ENCODE measurements at regions not wholly inside any gene's neighbourhood (a gene's known extent, or its start where the extent isn't known, plus 50 kb on each side); places are given as distances from the start of the nearest gene placed in this dataset.

DNA sequence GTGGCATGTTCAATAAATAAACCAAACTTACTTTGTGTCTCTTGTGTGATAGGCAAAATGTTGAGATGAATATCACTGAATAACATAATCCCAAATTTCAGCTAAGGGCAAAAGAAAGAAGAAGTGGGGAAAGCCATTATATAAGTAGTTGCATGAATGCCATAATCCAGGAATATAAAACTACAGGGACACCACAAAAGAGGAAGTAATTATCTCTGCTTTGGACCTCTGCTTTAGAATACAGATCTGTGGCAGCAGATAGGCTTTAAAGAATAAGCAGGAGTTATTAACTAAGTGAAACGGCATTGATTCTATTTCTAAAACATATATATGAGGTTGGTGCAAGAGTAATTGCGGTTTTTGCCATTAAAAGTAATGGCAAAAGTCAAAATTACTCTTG lies 288.5 kb upstream of the SNX7 start:
- DNase-seq (ENCODE audit: extremely low read depth, low read depth): no peak
- TF ChIP-seq, protein P1, sequence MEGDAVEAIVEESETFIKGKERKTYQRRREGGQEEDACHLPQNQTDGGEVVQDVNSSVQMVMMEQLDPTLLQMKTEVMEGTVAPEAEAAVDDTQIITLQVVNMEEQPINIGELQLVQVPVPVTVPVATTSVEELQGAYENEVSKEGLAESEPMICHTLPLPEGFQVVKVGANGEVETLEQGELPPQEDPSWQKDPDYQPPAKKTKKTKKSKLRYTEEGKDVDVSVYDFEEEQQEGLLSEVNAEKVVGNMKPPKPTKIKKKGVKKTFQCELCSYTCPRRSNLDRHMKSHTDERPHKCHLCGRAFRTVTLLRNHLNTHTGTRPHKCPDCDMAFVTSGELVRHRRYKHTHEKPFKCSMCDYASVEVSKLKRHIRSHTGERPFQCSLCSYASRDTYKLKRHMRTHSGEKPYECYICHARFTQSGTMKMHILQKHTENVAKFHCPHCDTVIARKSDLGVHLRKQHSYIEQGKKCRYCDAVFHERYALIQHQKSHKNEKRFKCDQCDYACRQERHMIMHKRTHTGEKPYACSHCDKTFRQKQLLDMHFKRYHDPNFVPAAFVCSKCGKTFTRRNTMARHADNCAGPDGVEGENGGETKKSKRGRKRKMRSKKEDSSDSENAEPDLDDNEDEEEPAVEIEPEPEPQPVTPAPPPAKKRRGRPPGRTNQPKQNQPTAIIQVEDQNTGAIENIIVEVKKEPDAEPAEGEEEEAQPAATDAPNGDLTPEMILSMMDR (IDR thresholded peaks at IDR 0.05; ENCODE audit: low read depth, low read length): no peak

DNA sequence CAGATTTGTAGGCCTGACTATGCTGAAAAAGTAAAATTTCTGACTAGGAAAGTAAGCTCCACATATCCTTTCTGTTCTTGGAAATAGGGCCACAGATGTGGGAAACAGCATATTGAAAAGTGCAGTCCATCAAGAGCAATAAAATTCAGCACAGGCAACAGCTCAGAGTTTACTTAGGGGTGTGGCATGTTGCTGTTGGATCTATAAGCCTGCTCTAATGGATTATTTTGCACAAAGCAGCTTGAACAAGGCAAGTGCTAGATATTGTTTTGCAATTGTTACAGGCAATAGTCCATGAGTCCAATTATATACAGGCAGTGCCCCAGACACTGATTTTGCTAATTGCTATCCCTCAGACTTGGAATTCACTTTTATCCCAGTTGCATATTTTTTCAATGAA lies 289.8 kb upstream of the SNX7 start:
- TF ChIP-seq, protein P1 (IDR thresholded peaks at IDR 0.05; ENCODE audit: low read depth, low read length): no peak
- DNase-seq (ENCODE audit: extremely low read depth, low read depth): no peak

DNA sequence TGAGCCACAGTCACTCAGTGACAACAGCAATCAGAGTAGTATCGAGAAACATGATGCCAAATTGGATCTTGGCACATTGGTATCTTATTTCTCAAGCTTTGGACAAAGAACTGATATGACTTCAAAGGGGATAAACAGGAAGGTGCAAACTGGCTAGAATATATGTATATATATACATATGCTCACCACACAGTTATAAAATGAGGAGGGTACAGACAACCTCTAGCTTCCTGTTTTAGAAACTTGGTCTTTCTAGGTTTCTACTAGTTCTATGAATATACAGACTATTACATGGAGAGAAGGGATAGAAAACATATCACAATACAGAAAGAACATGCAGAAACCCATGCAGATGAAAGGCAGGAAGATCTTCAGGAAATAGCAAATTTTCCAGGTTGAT lies 292.1 kb upstream of the SNX7 start:
- TF ChIP-seq, protein P1 (IDR thresholded peaks at IDR 0.05; ENCODE audit: low read depth, low read length): no peak
- no peak for DNase-seq (ENCODE audit: extremely low read depth, low read depth)

DNA sequence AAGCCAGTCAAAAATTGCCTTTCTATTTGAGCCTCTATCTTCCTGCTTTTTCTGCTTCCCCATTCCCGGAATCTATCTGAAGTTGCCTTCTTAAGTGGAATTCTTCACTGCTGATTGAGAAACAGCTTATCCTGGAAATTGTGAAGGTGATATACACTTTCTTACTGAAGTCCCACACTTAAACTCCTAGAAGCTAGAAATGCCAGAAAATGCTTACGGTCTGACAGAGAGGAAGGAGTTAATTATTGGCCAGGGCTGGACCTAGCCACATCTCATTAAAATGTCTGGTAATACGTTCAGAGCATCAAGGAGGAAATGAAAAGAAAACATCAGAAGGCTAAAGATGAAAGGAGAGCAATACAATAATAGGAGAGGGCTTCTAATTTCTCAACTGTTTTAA lies 292.5 kb upstream of the SNX7 start:
- DNase-seq (ENCODE audit: extremely low read depth, low read depth): no peak
- TF ChIP-seq, protein P1 (IDR thresholded peaks at IDR 0.05; ENCODE audit: low read depth, low read length): no peak

DNA sequence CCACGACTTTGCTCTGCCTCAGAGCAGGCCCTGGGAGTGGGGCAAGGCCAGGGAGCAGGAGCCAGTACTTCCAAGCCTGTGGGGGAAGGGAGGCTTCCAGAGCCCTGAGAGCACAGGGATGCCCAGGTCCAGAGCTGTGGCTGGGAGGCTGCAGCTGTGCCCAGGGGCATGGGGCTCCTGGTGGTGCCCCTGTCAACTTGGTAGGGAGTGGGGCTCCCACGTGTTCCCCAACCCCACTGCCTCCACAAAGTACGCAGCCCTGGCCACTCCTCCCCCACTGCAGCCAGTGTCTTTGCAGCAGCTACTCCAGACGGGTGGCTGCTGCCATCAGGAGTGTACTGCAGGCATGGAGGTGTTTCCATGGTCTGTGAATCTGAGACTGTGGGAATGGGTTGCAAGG lies 294.1 kb upstream of the SNX7 start:
- TF ChIP-seq, protein P1 (IDR thresholded peaks at IDR 0.05; ENCODE audit: low read depth, low read length): no peak
- no peak for DNase-seq (ENCODE audit: extremely low read depth, low read depth)

DNA sequence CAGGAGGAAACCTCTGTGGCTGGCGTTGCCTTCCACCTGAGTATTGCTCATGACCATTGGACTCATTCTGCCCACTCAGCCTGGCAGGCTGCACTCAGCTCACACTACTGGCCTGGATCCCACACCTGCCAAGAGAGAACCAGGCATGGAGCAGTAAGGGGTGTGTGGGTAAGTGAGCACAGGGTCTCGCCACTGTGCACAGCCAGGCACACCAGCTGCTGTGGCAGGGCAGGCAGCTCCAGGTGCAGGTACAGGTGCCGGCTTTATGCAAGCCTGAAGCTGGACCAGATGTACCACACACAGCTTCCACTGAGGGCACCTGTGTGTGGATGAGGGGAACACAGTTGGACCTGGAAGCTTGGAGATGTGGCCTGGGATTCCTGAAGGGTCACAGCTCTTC lies 295.2 kb upstream of the SNX7 start:
- DNase-seq (ENCODE audit: extremely low read depth, low read depth): no peak
- TF ChIP-seq, protein P1 (IDR thresholded peaks at IDR 0.05; ENCODE audit: low read depth, low read length): no peak

DNA sequence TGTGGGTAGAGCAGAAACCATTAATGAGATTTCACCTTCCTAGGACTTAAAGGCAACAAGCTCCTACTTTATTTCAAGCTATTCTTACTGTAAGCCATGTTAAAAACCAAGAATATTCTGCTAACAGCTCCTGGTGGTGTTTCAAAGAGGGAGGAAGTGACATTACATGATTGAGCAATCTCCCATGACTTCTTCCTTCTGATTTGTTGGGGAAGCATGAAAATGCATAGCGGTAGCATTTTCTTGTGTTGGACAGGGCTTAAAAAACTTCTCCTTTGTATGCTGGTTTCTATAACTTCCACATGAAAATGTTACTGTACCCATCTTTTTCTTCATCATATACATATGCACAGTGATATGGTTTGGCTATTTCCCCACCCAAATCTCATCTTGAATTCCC lies 297.0 kb upstream of the SNX7 start:
- TF ChIP-seq, protein P1 (IDR thresholded peaks at IDR 0.05; ENCODE audit: low read depth, low read length): no peak
- DNase-seq (ENCODE audit: extremely low read depth, low read depth): no peak
